HG03521 (cell line): ENCODE measurements at regions not wholly inside any gene's neighbourhood (a gene's known extent, or its start where the extent isn't known, plus 50 kb on each side); places are given as distances from the start of the nearest gene placed in this dataset.

Source experiments
- ATAC-seq: cut with Tn5 transposase; IDR thresholded peaks from one replicate; pipeline ENCODE4 v1.9.1; 2021; ENCODE audit warnings: mild to moderate bottlenecking, moderate library complexity; ENCODE audit not compliant: unreplicated experiment

DNA sequence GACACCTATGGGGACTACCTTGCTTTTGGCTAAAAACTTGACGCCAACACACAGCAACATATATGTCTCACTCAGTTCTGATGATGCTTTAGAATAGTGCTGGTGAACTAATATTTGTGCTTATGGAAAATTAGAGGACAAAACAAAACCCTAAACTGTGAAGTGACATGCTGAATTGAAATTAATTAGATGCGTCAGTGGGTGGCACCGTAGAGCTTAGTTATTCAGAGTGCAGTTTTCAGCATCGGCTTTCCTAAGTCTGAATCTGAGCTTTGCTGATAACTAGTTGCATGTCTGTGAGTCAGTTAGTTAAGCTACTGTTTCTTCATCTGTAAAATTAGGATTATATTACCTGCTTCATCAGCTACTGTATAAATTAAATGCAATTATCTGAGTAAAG is 245.0 kb upstream of the SORCS1 start:
- no peak for ATAC-seq

DNA sequence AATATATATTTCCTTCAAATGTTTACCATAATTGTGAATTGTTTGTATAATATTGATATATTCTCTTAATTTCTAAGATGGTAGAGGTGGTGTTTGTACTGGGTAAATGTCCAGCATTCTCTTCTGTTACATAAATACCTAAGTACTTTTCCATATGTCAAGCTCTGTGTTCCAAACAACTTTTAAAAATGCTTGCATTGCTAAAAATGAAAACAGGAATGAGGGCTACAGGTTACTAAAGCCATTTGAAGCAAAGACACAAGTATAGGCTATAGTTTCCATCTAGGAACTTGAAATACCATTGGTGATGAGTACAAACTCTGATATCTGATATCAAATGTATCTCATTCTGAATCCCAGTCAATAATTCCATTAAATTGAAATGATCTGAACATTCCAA is 233.6 kb upstream of the SORCS1 start:
- ATAC-seq: no peak

DNA sequence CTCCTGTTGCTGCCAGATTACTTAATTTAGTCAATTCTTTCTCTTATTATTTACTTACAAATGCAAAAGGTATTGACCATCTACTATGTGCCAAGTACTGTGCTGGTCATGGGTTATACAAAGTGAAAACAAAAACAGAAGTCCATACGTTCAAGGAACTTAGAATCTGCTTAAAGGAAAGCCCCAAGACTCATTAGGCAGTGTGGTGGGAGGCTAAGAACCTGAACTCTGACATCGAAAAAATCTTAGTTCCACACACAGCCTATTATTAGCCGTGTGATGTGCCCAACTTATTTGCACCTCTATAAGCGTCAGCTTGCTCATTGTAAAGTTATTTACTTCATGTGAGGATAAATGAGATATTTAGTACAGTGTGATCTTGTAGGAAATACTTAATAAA is 227.4 kb upstream of the SORCS1 start:
- no peak for ATAC-seq

DNA sequence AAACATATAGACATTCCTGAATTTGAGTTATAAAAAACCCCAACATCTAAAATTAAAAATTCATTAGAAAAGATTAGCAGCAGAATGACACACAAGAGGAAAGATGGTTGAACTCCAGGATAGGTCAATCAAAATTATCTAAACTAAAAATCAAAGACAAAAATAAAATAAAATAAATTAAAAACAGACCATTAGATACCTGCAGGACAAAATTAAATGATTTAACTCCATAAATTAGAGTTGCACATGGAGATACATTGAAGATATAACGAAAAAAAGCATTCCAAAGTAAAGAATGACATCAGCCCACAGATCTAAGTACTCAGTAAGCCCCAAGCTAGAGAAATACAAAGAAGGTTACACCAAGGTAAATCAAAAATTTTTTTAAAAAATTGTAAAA is 226.1 kb upstream of the SORCS1 start:
- ATAC-seq: no peak

DNA sequence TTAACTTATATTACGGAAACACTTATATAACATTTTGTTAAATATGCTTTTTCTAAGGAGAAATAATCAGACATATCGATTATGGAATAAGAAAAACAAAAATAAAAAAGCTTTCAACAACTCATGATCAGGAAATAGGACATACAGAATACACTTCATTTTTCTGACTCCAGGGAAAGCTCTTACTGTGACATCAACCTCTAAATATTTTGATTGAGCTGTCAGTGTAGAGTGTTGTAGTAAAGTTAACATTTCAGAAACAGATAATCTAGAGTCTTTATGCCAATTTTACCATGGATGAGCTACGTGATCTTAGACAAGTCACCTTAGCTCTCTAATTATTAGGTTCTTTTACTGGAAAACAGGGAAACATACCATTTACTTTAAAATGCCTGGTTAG is 218.9 kb upstream of the SORCS1 start:
- ATAC-seq: no peak

DNA sequence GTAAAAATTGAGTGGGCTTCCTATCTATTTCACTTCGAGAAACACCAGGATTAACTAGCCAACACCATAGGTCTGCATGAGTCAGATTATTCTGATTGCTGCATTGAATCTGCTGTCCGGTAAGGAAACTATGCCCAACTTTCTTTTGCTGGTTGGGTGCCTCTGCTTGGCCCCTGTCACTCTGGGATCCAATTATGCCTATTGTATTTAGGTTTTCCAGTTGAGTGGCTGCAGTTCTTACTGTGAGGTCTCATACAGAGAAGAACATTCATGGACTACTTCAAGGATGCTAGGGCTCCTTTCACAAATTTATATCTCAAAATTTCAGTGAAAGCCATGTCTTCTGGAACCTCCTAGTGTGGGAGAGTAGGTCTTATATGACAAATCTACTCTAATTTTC is 215.1 kb upstream of the SORCS1 start:
- ATAC-seq: no peak

DNA sequence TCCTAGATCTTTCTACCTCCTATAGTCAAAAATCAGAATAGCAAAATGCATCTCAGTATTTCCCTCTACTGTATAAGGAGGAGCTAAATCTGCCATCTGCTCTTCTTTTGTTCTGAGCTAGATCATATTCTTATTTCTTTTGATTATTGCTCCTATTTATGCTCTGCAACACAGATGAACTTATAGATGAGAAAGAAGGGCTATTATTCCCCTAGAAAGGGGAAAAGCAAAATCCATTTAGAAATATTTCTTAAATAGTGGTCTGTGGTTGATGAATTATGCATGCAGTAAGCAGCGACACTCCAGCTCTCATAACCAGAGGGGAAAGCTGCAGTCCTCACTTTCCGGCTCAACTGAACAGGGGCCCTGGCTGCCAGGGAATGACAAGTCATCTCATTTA is 207.3 kb upstream of the SORCS1 start:
- ATAC-seq: no peak

DNA sequence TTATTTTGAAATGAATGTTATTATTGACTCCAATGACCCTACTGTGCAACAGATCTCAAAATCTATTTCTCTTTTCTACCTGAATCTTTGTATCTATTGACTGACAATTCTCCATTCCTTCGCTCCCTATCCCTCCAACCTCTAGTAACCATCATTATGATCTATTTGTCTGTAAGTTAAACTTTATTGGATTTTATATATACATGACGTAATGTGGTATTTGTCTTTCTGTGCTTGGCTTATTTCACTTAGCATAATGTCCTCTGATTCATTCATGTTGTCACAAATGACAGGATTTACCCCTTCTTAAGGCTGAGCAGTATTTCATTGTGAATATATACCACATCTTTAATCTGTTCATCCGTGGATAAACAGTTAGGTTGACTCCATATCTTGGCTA is 200.4 kb upstream of the SORCS1 start:
- no peak for ATAC-seq

DNA sequence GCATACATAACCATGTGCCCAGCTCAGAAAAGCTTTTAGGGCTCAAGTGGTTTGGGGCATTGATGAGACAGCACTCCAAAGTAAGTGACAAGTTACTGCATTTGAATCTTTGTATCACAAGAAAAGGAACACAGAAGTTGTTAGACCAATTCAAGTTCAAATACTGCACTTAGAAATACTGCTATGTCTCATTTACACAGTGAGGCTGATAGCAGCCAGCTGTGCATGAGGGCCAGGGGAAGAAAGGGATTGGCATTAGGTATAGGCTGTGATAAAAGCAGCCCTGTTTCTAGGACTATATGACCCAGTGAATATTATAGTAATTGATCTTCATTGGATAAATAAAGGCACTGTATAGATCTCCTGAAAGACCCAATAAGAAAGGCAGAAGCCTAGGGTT is 197.8 kb upstream of the SORCS1 start:
- ATAC-seq: no peak

DNA sequence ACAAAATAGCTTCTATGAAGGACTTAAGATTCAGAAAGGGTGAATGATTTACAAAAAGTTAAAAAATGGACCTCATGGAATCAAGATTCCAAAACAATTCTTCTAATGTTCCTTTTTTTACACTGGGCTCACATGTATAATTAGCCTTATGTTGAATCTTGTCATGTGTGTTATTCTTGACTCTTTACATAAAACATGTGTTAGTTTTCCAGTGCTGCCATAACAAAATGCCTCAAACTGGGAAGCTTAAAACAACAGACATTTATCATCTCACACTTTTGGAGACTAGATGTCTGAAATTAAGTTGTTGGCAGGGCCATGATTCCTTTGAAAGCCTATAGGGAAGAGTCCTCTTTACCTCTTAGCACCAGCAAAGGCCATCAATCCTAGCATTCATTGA is 192.5 kb upstream of the SORCS1 start:
- no peak for ATAC-seq

DNA sequence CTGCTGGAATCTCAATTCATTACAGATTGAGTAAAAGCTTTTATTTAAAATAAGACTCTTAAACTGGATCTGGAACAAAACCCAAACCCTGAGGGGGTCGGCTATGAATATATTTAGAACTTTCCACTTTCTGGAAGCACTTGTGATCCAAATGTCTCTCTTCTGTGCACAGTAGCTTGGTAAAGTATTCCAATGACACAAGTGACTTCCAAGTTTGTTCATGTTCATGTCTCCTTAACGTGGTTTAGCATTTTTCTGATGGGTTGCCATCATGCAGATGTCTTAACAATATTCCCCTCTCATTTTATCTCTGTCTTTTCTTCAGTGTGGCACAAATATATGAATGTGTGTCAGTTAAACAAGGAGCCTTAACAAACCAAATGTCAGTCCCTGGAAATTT is 191.9 kb upstream of the SORCS1 start:
- no peak for ATAC-seq

DNA sequence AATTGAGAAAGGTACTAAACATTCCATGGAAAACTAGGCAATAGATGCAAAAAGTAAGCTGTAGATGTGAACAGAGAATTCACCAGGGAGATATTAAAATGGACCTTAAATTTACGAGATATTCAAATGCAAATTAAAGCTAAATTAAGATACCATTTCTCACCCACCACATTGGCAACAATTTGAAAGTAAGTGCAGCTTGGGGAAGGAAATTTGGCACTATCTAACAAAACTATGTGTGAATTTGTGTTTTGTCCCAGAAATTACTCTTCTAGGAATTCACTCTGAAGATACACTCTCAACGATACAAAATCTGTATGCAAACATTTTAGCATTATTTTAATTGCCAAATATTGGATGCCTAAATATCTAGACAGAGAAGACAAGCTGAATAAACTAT is 178.2 kb upstream of the SORCS1 start:
- ATAC-seq: no peak

DNA sequence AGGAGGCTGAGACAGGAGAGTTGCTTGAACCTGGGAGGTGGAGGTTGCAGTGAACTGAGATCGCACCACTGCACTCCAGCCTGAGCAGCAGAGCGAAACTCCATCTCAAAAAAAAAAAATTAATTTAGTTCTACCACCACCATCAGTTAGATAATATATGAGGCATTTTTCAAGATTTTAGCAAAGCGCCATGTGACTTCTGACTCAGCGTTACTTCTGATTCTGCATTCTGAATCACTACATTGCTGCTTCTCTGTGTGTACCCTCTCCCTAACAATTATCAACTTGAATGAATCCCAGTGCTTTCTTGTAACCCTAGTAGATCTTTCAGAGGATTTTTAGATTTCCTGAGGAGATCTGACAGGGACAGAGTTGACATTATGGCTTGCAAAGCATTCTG is 176.8 kb upstream of the SORCS1 start:
- no peak for ATAC-seq

DNA sequence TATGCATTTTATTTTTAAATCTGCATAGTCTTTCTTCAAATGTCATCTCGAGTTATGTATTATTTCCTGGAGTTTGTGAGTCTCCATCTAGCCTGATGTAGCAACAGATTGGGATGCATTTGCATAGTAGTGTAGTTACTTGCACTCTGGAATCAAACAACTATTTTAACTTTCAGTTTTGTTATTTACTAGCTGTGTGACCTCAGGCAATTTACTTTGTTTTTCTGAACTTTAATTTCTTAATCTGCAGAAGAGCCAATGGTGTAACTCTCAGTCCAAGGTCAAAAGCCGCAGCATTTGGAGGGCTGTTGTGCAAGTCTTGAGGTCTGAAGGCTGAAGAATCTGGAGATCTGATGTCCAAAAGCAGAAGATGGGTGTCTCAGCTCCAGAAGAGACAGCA is 175.8 kb upstream of the SORCS1 start:
- ATAC-seq: no peak

DNA sequence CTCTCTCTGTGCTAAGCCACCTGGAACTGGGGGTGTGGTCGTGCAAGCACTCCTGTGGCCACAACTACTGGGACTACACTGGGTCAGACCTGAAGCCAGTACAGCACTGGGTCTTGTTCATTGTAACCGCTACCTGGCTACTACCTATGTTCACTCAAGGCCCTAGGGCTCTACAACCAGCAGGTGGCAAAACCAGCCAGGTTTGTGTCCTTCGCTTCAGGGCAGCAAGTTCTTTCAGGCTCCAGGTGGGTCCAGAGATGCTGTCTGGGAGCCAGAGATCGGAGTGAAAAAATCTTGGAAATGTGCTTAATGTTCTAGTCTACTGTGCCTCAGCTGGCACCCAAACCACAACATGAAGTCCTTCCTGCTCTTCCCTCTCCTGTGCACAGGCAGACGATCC is 171.6 kb upstream of the SORCS1 start:
- ATAC-seq: no peak

DNA sequence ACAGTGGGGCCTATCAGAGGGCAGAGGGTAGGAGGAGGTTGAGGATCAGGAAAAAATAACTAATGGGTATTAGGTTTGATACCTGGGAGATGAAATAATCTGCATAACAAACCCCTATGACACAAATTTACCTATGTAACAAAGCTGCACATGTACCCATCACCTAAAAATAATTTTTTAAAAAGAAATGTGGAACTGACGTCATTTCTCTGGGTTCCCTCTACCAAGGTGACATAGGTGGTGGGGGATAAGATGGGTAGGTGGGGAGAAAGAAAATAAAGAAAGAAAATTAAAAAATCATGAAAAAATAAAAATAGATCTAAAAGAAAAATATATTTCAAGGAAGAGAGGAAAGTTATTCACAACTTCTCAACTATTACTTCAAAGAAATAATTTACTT is 153.1 kb upstream of the SORCS1 start:
- ATAC-seq: no peak

DNA sequence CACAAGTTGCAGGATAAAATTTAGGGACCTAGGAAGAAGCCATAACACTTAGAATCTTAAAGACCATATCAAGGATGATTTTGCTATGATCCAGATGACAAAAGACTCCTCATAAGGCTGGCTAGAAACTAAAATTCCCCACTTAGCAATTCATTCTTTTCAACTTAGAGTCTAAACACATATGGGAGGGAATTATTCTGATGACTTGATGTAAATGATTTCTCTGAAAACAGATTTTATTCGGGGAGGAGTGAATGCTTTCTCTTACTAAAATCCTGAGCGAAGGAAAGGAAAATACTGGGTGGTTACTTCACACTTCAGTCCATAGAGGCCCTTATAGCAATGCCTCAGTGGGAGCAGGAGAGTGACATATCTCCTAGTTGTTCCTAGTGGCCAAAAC is 138.7 kb upstream of the SORCS1 start:
- ATAC-seq: no peak

DNA sequence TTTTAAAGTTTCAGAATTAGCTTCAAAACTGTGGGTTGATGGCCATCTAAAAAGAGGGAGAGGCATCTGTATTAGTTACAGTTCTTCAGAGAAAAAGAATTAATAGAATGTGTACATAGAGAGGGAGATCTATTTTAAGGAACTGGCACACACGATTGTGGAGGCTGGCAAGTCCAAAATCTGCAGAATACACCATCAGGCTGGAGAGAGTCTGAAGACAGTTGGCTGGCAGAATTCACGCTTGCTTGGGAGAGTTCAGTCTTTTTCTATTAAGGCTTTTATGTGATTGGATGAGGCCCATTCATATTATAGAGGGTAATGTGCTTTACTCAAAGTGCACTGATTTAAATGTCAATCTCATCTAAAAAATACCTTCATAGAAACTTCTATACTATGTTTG is 135.1 kb upstream of the SORCS1 start:
- no peak for ATAC-seq

DNA sequence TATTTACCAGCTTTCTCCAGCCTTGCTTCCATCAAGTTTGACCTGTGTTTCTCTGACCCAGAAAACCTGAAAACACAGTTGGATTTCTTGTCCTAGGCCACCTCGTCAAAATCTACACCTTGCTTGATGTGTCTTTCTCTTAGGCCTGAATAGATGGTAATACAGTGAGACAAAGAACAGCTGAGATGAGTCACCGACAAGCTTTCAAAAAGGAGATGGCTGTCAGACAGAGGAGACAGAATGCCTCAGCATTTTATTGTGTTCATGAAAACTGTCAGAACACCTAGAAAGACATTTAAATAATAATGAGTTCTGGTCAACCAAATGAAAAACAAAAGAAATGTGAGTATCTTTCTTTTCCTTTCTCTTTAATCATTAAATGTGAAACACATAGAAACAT is 119.7 kb upstream of the SORCS1 start:
- no peak for ATAC-seq

DNA sequence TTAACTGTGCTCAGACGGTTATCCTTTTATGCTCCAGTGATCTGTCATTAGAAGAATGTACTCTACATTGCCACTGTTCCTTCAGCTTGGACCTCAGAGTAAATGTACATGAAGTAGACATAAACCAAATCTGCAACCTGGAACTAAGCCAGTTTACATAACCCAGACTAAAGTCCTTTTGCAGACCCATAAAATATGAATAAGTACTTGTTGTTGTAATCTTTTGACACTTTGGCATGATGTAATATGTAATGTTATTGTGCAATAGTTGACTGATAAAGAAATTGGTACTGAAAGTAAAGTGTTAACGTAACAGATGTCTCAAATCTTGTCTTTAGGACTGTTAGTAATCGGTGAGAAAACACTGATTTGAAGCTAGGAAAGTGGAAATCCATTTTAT is 115.8 kb upstream of the SORCS1 start:
- no peak for ATAC-seq

DNA sequence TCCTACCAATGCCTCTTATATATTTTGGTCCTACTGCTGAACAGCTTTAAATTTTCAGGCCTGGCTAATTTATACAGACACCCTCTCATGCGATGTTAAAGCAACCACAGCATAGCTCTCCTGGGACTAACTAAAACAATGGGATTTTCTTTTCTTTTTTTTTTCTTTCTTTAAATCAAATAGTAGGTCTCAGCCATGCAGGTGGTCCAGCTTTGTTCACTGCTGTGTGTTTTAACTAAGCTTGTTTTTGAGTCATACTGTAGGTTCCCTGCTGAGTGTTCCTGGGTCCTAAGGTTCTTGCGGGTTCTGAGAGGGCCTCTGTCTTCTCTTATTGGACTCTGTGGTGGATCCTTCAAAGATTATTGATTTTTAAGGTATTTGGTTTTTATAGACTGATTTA is 113.1 kb upstream of the SORCS1 start:
- ATAC-seq: no peak

DNA sequence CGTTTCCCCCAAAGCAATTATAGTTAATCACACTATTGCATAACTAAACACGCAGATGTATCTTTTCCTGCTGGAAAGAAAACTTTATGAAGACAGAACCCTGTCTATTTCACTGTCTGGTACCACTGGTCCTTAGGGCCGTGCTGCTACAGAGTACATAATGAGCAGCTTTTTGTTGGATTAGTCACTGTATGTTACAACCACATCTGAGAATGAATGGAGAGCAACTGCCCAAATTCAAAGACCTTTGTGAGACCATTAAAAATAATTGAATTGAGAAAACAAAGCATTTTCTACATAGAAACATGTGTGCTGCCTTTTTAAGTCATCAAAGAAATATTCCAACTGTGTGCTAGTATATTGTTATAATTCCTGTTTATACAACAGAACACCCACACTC is 111.3 kb upstream of the SORCS1 start:
- no peak for ATAC-seq

DNA sequence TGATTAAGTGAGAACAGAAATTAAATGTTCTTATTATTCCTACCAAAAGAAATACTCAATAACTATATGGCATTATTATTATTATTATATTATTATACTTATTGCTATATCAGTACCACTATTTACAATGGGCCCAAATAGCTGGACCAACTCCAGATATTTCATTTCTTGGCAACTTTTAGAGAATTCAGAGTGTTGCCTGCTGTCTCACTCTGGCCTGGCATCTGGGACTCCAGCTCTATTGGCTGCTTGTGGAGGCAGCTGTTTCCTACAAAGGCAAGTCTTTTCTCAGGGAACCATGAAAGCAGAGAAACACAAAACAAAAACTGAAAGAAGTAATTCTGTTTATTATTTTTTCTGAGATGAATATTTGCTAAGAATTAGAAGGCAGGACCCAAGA is 105.1 kb upstream of the SORCS1 start:
- ATAC-seq: no peak

DNA sequence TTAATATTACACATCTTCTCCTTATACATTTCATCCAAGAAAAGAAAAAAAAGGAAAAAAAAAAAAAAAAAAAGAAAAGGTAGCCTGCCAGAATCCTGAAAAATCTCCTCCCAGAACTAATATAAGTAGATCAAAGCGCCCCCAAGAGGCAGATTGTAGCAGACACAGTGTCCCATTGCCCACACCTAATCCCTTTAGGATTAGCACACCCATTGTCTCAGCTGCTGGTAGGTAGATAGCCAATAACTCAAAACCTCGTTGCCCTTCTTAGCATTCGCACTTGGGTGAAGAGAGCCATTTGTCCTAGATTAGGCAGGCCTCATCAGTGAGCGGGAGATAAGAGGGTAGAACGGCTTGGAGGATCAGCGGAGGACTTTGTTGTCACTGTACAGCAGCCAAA is 100.2 kb upstream of the SORCS1 start:
- no peak for ATAC-seq
